ENCODE measurements at regions not wholly inside any gene's neighbourhood (a gene's known extent, or its start where the extent isn't known, plus 50 kb on each side); places are given as distances from the start of the nearest gene placed in this dataset.

DNA sequence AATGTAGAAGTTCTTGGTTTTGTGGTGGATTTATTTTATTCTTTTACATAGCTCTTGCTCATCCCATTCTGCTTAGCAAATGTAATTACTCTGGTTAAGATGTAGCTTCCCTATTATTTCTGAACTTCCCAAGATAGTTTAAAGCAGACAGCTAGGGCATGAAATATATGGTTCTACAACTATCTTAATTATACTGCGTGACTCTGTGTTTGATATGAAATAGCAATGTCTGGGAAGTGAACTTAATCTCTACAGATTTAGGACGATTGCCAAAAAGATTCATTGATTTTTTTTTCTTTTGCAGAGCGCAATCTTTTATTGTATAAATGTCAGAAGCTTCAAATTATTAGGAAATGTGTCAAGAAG is 529.3 kb upstream of the ZNF608 start:
- no peaks in the 10 kb centered on the region for H3K36me3 ChIP-seq (ENCODE audit: insufficient read depth, insufficient read length, low read length)
- no peaks in the 10 kb centered on the region for H3K27me3 ChIP-seq (ENCODE audit: insufficient read depth, insufficient read length)
- no peak for TF ChIP-seq YY1 (IDR thresholded peaks at IDR 0.05; ENCODE audit: insufficient read depth, insufficient read length)
- no peak for TF ChIP-seq SUZ12 (IDR thresholded peaks at IDR 0.05; ENCODE audit: extremely low read depth, insufficient read depth, insufficient read length)
- TF ChIP-seq ZNF274 (IDR thresholded peaks at IDR 0.05; ENCODE audit: low read depth, low read length), result no peak
- no peak overlapping the region for H3K9ac ChIP-seq (ENCODE audit: insufficient read length, low read depth)
- H3K9me3 ChIP-seq (ENCODE audit: insufficient read depth, low read length), result no peaks in the 10 kb centered on the region
- no peaks in the 10 kb centered on the region for H3K4me1 ChIP-seq (ENCODE audit: insufficient read depth, insufficient read length)
- DNase-seq (ENCODE audit: low read depth, low spot score), result no peak
- H3K4me3 ChIP-seq (ENCODE audit: insufficient read length, low read depth), result no peak overlapping the region

DNA sequence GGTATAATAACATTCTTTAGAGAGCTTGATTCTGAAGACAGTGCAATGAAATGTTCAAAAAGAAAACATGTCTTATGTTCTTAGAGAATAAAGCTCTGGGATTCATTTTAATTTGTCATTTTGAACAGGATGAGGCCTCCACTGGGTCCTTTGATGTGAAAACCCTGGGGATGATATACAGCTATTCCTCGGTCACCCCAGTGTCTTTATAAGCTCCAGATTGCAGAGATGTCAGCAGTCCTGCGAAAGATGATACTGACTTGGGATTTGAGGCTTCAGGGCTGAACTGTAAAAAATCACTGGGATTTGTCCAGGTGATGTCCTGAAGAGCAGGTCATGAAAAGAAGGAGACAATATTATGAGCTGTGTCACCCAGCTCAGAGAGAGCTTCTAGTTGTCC is 529.7 kb upstream of the ZNF608 start:
- Histone ChIP-seq H3K27me3 (ENCODE audit: insufficient read depth, insufficient read length) (no peaks in the 10 kb centered on the region), H3K4me1 (ENCODE audit: insufficient read depth, insufficient read length) (no peaks in the 10 kb centered on the region), H3K36me3 (ENCODE audit: insufficient read depth, insufficient read length, low read length) (no peaks in the 10 kb centered on the region), H3K9me3 (ENCODE audit: insufficient read depth, low read length) (no peaks in the 10 kb centered on the region), H3K4me3 (ENCODE audit: insufficient read length, low read depth) (no peak overlapping the region), H3K9ac (ENCODE audit: insufficient read length, low read depth) (no peak overlapping the region)
- DNase-seq (ENCODE audit: low read depth, low spot score), result no peak
- no peak for TF ChIP-seq SUZ12 (IDR thresholded peaks at IDR 0.05; ENCODE audit: extremely low read depth, insufficient read depth, insufficient read length)
- TF ChIP-seq YY1 (IDR thresholded peaks at IDR 0.05; ENCODE audit: insufficient read depth, insufficient read length), result no peak
- no peak for TF ChIP-seq ZNF274 (IDR thresholded peaks at IDR 0.05; ENCODE audit: low read depth, low read length)

DNA sequence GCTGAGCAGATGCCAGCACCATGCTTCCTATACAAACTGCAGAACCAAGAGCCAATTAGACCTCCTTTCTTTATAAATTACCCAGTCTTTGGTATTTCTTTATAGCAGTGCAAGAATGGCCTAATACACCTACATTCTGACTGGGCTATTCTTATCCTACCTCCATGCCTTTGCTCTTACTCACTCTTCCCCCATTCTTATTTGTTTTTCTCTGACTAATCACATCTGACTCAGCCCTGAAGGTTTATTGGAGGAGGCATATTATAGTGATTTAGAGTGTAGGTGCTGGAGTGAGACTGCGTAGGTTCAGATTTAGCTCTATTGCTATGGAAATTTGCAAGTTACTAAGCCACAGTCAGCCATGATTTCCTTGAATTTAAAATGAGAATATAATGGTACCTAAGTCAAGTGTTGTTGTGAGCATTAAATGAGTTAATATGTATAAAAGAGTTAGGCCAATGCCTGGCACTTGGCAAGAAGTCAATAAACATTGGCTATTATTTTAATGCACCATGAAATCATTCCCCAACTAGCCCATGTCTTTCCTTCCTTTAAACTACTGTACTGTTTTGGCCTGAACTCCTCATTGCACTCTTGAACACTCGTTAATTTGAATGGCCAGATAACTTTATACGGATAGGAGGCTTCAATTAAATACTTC is 531.2 kb upstream of the ZNF608 start:
- H3K4me3 ChIP-seq (ENCODE audit: insufficient read length, low read depth), result no peak overlapping the region
- no peaks in the 10 kb centered on the region for H3K9me3 ChIP-seq (ENCODE audit: insufficient read depth, low read length)
- H3K9ac ChIP-seq (ENCODE audit: insufficient read length, low read depth), result no peak overlapping the region
- DNase-seq (ENCODE audit: low read depth, low spot score), result no peak
- H3K4me1 ChIP-seq (ENCODE audit: insufficient read depth, insufficient read length), result no peaks in the 10 kb centered on the region
- TF ChIP-seq ZNF274 (IDR thresholded peaks at IDR 0.05; ENCODE audit: low read depth, low read length), result no peak
- TF ChIP-seq YY1 (IDR thresholded peaks at IDR 0.05; ENCODE audit: insufficient read depth, insufficient read length), result no peak
- TF ChIP-seq SUZ12 (IDR thresholded peaks at IDR 0.05; ENCODE audit: extremely low read depth, insufficient read depth, insufficient read length), result no peak
- no peaks in the 10 kb centered on the region for H3K36me3 ChIP-seq (ENCODE audit: insufficient read depth, insufficient read length, low read length)
- no peaks in the 10 kb centered on the region for H3K27me3 ChIP-seq (ENCODE audit: insufficient read depth, insufficient read length)

- Histone ChIP-seq H3K36me3 (ENCODE audit: insufficient read depth, insufficient read length, low read length) (no peaks in the 10 kb centered on the region), H3K4me3 (ENCODE audit: insufficient read length, low read depth) (no peak overlapping the region), H3K27me3 (ENCODE audit: insufficient read depth, insufficient read length) (no peaks in the 10 kb centered on the region), H3K9ac (ENCODE audit: insufficient read length, low read depth) (no peak overlapping the region), H3K4me1 (ENCODE audit: insufficient read depth, insufficient read length) (no peaks in the 10 kb centered on the region), H3K9me3 (ENCODE audit: insufficient read depth, low read length) (no peaks in the 10 kb centered on the region)
- DNase-seq (ENCODE audit: low read depth, low spot score), result no peak
- no peak for TF ChIP-seq SUZ12 (IDR thresholded peaks at IDR 0.05; ENCODE audit: extremely low read depth, insufficient read depth, insufficient read length)
- no peak for TF ChIP-seq YY1 (IDR thresholded peaks at IDR 0.05; ENCODE audit: insufficient read depth, insufficient read length)
- no peak for TF ChIP-seq ZNF274 (IDR thresholded peaks at IDR 0.05; ENCODE audit: low read depth, low read length)
Measured at GRCh38 chr5:125278711-125279110, 532.3 kb upstream of the ZNF608 start.

DNA sequence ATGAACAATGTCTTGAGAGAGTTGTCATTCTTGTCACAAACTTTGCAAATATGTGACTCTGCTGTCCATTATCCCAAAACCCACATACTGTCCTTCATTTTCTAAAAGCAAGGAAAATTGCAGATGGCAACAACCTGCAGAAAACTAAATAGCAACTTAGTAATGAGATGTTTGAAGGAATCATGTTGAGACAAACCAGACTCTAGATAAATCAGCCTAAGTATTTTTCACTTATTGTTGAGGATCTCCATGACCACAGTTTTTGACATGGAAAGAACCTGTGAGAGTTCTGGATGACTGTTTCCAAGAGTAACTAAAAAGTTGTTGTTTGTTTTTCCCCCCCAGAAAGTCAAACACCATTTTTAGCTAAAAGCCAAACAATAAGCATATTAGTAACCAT is 535.2 kb upstream of the ZNF608 start:
- no peak for DNase-seq (ENCODE audit: low read depth, low spot score)
- Histone ChIP-seq H3K36me3 (ENCODE audit: insufficient read depth, insufficient read length, low read length) (no peaks in the 10 kb centered on the region), H3K9me3 (ENCODE audit: insufficient read depth, low read length) (no peaks in the 10 kb centered on the region), H3K27me3 (ENCODE audit: insufficient read depth, insufficient read length) (no peaks in the 10 kb centered on the region), H3K4me3 (ENCODE audit: insufficient read length, low read depth) (no peak overlapping the region), H3K9ac (ENCODE audit: insufficient read length, low read depth) (no peak overlapping the region), H3K4me1 (ENCODE audit: insufficient read depth, insufficient read length) (no peaks in the 10 kb centered on the region)
- TF ChIP-seq SUZ12 (IDR thresholded peaks at IDR 0.05; ENCODE audit: extremely low read depth, insufficient read depth, insufficient read length) (no peak), YY1 (IDR thresholded peaks at IDR 0.05; ENCODE audit: insufficient read depth, insufficient read length) (no peak), ZNF274 (IDR thresholded peaks at IDR 0.05; ENCODE audit: low read depth, low read length) (no peak)

DNA sequence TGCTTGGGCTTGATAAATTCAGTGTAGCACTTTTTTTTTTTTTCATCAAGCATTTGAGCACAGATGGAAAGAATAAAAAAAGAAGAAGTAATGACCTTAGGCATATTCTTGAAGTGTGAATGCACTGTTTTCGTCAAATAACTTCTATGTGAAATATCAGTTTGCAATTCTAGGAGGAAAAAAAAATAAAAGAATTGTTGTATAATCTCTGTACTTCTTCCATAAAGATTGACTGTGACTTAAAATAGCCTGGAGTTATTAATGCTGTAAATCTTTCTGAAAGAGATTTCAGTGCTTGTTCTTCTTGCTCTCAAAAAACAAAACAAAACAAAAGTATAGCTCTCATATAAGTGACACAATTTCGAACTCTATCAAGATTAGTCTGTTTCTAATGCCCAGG is 536.9 kb upstream of the ZNF608 start:
- no peak for DNase-seq (ENCODE audit: low read depth, low spot score)
- Histone ChIP-seq H3K4me3 (ENCODE audit: insufficient read length, low read depth) (no peak overlapping the region), H3K36me3 (ENCODE audit: insufficient read depth, insufficient read length, low read length) (no peaks in the 10 kb centered on the region), H3K9me3 (ENCODE audit: insufficient read depth, low read length) (no peaks in the 10 kb centered on the region), H3K27me3 (ENCODE audit: insufficient read depth, insufficient read length) (no peaks in the 10 kb centered on the region), H3K4me1 (ENCODE audit: insufficient read depth, insufficient read length) (no peaks in the 10 kb centered on the region), H3K9ac (ENCODE audit: insufficient read length, low read depth) (no peak overlapping the region)
- TF ChIP-seq YY1 (IDR thresholded peaks at IDR 0.05; ENCODE audit: insufficient read depth, insufficient read length), result no peak
- TF ChIP-seq SUZ12 (IDR thresholded peaks at IDR 0.05; ENCODE audit: extremely low read depth, insufficient read depth, insufficient read length), result no peak
- no peak for TF ChIP-seq ZNF274 (IDR thresholded peaks at IDR 0.05; ENCODE audit: low read depth, low read length)

- TF ChIP-seq ZNF274 (IDR thresholded peaks at IDR 0.05; ENCODE audit: low read depth, low read length) (no peak), YY1 (IDR thresholded peaks at IDR 0.05; ENCODE audit: insufficient read depth, insufficient read length) (no peak), SUZ12 (IDR thresholded peaks at IDR 0.05; ENCODE audit: extremely low read depth, insufficient read depth, insufficient read length) (no peak)
Measured at GRCh38 chr5:125286271-125286670, 539.8 kb upstream of the ZNF608 start.

More at GRCh38 chr5:125286271-125286670, 539.8 kb upstream of the ZNF608 start:
- no peaks in the 10 kb centered on the region for H3K36me3 ChIP-seq (ENCODE audit: insufficient read depth, insufficient read length, low read length)
- no peak overlapping the region for H3K4me3 ChIP-seq (ENCODE audit: insufficient read length, low read depth)
- no peaks in the 10 kb centered on the region for H3K27me3 ChIP-seq (ENCODE audit: insufficient read depth, insufficient read length)
- no peak overlapping the region for H3K9ac ChIP-seq (ENCODE audit: insufficient read length, low read depth)
- H3K9me3 ChIP-seq (ENCODE audit: insufficient read depth, low read length), result no peaks in the 10 kb centered on the region
- DNase-seq (ENCODE audit: low read depth, low spot score), result no peak
- H3K4me1 ChIP-seq (ENCODE audit: insufficient read depth, insufficient read length), result no peaks in the 10 kb centered on the region
